22Rv1 (cell line): ENCODE measurements at regions not wholly inside any gene's neighbourhood (a gene's known extent, or its start where the extent isn't known, plus 50 kb on each side); places are given as distances from the start of the nearest gene placed in this dataset.

Source experiments
- H3K27ac ChIP-seq: fragments of 450-650 bp; 2 replicates; pipeline ENCODE4 v1.5.1; 2017
- ZFX ChIP-seq: fragments of 450-650 bp; IDR thresholded peaks from 2 replicates; pipeline ENCODE4 v1.6.1; 2017; ENCODE audit warnings: antibody characterized with exemption, borderline replicate concordance
- TF ChIP-seq, protein P1 (sequence below): fragments of 450-650 bp; IDR thresholded peaks from 2 replicates; pipeline ENCODE4 v1.5.1; 2017; ENCODE audit warnings: mild to moderate bottlenecking

- no peak overlapping the region for H3K27ac ChIP-seq
- TF ChIP-seq, protein P1, sequence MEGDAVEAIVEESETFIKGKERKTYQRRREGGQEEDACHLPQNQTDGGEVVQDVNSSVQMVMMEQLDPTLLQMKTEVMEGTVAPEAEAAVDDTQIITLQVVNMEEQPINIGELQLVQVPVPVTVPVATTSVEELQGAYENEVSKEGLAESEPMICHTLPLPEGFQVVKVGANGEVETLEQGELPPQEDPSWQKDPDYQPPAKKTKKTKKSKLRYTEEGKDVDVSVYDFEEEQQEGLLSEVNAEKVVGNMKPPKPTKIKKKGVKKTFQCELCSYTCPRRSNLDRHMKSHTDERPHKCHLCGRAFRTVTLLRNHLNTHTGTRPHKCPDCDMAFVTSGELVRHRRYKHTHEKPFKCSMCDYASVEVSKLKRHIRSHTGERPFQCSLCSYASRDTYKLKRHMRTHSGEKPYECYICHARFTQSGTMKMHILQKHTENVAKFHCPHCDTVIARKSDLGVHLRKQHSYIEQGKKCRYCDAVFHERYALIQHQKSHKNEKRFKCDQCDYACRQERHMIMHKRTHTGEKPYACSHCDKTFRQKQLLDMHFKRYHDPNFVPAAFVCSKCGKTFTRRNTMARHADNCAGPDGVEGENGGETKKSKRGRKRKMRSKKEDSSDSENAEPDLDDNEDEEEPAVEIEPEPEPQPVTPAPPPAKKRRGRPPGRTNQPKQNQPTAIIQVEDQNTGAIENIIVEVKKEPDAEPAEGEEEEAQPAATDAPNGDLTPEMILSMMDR: no peak
- TF ChIP-seq ZFX: no peak
These were observed 152.3 kb upstream of the JAG1 start for GRCh38 chr20:10826111-10826510.

DNA sequence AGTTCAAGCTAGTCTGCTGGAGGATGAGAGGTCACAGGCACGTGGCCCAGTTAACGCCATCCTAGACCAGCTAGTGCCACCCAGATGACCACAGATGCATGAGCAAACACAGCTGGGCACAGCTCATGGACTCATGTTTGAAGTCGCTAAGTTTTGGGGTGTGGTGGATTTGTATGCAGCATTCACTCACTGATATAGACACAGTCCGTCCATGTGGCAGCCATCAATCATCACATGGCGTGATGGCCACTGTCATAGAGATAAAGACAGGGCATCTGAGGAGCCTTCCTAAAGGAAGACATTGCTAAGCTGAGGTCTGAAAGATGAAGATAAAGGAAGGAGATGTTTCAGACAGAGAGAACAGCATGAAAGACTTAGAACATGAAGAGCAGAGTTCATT, 154.4 kb upstream of the JAG1 start:
- no peak overlapping the region for H3K27ac ChIP-seq
- TF ChIP-seq, protein P1: no peak
- no peak for TF ChIP-seq ZFX

DNA sequence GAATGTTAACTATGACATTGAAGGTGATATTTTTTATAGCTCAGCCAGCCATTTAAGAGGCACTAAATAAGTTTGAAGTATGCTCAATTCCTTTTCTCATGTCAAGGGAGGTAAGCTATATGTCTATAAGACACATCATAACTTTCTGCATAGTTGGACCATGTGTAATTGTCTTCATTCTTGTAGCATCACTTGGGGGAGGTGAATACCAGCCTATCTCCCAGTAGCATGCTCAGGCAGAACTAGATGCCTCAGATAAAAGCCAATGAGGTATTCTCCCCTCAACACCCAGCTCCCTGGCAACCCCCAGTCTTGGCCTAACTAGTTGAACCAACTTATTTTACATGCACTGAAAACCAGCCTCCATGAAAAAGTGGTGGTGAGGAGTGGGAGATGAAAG, 158.3 kb upstream of the JAG1 start:
- no peak for TF ChIP-seq ZFX
- TF ChIP-seq, protein P1: no peak
- H3K27ac ChIP-seq: no peak overlapping the region

GRCh38 chr20:10837901-10838300, 164.1 kb upstream of the JAG1 start:
- no peak overlapping the region for H3K27ac ChIP-seq
- TF ChIP-seq, protein P1: no peak
- TF ChIP-seq ZFX: no peak

DNA sequence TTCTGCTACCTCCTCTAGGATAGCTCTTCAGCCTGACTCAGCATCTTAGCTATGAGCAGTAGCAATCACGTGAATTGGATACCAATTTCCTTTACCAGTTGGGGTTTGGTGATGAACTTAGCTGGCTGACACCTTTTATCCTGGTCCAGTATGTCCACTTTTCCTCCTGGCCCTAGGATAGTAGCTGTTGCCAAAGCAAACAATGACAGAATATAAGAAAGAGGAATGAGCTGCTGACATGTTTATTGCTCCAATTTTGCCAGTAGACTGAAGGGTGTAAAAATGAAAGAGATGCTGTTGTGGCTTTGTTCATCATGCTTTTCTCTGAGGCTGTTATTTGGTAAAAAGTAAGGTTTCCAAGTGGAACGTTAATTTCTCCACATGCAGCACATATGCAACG, 168.3 kb upstream of the JAG1 start:
- H3K27ac ChIP-seq: no peak overlapping the region
- TF ChIP-seq ZFX: no peak
- TF ChIP-seq, protein P1: no peak

DNA sequence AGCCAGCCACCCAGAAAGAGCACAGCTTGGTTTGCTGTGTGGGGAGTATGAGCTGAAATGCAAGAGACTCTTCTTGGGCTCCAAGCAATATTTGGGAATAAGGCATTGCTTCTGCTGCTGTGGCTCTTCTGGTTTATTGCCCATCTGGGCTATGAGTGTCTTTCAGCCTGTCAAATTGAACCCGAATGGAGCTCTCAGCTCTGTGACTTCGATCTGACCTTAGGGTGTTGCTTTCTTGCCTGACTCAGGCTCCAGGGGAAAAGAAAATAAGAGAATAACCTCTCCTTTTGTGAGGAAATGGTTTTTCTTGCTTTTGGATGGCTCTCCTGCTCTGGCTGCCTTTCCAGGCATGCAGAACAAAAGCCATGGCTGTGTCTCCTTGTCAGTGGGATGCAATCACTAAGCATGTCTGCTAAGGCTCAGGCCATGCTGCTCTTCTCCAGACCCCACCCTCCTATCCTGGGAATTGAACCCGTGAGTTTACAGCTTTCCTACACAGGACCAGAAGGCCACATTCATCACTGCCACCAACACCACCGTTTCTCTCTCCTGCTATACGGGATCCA, 169.4 kb upstream of the JAG1 start:
- no peak for TF ChIP-seq ZFX
- TF ChIP-seq, protein P1: no peak
- no peak overlapping the region for H3K27ac ChIP-seq

DNA sequence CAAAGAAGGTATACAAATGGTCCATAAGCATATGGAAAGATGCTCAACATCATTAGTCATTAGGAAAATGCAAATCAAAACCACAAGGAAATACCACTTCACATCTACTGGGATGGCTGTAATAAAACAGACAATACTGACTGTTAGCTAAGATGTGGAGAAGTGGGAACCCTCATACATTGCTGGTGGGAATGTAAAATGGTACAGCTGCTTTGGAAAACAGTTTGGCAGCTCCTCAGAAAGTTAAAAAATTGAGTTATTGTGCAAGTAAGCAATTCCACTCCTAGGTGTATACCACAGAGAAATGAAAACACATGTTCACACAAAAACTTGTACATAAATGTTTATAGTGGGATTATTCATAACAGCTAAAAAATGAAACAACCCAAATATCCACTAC, 173.0 kb upstream of the JAG1 start:
- no peak overlapping the region for H3K27ac ChIP-seq
- TF ChIP-seq ZFX: no peak
- TF ChIP-seq, protein P1: no peak
